ENCODE measurements at regions not wholly inside any gene's neighbourhood (a gene's known extent, or its start where the extent isn't known, plus 50 kb on each side); places are given as distances from the start of the nearest gene placed in this dataset.

GRCh38 chr17:70642059-70642458, 472.7 kb downstream of the KCNJ2 start:
- TF ChIP-seq, protein P1, sequence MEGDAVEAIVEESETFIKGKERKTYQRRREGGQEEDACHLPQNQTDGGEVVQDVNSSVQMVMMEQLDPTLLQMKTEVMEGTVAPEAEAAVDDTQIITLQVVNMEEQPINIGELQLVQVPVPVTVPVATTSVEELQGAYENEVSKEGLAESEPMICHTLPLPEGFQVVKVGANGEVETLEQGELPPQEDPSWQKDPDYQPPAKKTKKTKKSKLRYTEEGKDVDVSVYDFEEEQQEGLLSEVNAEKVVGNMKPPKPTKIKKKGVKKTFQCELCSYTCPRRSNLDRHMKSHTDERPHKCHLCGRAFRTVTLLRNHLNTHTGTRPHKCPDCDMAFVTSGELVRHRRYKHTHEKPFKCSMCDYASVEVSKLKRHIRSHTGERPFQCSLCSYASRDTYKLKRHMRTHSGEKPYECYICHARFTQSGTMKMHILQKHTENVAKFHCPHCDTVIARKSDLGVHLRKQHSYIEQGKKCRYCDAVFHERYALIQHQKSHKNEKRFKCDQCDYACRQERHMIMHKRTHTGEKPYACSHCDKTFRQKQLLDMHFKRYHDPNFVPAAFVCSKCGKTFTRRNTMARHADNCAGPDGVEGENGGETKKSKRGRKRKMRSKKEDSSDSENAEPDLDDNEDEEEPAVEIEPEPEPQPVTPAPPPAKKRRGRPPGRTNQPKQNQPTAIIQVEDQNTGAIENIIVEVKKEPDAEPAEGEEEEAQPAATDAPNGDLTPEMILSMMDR (conservative IDR thresholded peaks at IDR 0.05): no peak
- TF ChIP-seq EZH2 (IDR thresholded peaks at IDR 0.05; ENCODE audit: low read depth): no peak

All from PC-9 (cell line).